ENCODE measurements at regions not wholly inside any gene's neighbourhood (a gene's known extent, or its start where the extent isn't known, plus 50 kb on each side); places are given as distances from the start of the nearest gene placed in this dataset.

GRCh38 chr4:189073739-189074138 is 866.9 kb upstream of the FRG1 start:
- TF ChIP-seq POLR2A (IDR thresholded peaks at IDR 0.05; ENCODE audit: low read depth, low read length) (no peak), CTCF (conservative IDR thresholded peaks at IDR 0.05; ENCODE audit: low read depth, low read length) (no peak)

Data from IMR-90 (cell line).